Lung (tissue), 11 donors: ENCODE measurements at regions not wholly inside any gene's neighbourhood (a gene's known extent, or its start where the extent isn't known, plus 50 kb on each side); places are given as distances from the start of the nearest gene placed in this dataset.
A peak's percentile ranks its signal among the peaks of the same experiment; 100 is the strongest.

Experiments used
- ATAC-seq: fragments of 200-7000 bp; cut with Tn5 transposase; one replicate; pipeline ENCODE4 v1.9.1; 2020; ENCODE audit warnings: moderate number of reproducible peaks; ENCODE audit not compliant: insufficient read depth, low FRiP score
- DNase-seq, 3 donors: peaks; one replicate each; pipeline ENCODE4 v3.0.0-alpha.2; 2013 to 2017
- H3K27ac ChIP-seq, 2 donors: one replicate each; pipeline ENCODE4 v1.5.1; 2013; ENCODE audit warnings: mild to moderate bottlenecking in 2 of 2, moderate library complexity in 2 of 2, control low read depth in 1 of 2, inconsistent platforms in 1 of 2, low read depth in 1 of 2, low read length in 1 of 2
- H3K27me3 ChIP-seq, 3 donors: one replicate each; pipeline ENCODE4 v1.5.1; 2013; ENCODE audit warnings: low read length in 2 of 3; ENCODE audit not compliant: control insufficient read depth in 3 of 3, insufficient read depth in 3 of 3
- H3K36me3 ChIP-seq, 4 donors: one replicate each; pipeline ENCODE4 v1.5.1; 2013; ENCODE audit warnings: low read length in 4 of 4, mild to moderate bottlenecking in 1 of 4, moderate library complexity in 1 of 4; ENCODE audit not compliant: control insufficient read depth in 4 of 4, insufficient read depth in 4 of 4
- H3K4me1 ChIP-seq, 5 donors: one replicate each; pipeline ENCODE4 v1.5.1; 2013; ENCODE audit warnings: low read length in 5 of 5, mild to moderate bottlenecking in 2 of 5, moderate library complexity in 1 of 5; ENCODE audit not compliant: control insufficient read depth in 5 of 5, insufficient read depth in 5 of 5
- H3K4me3 ChIP-seq: one replicate; pipeline ENCODE4 v1.5.1; 2013; ENCODE audit warnings: mild to moderate bottlenecking, control low read depth, moderate library complexity
- H3K9ac ChIP-seq, 2 donors: one replicate each; pipeline ENCODE4 v1.5.1; 2013; ENCODE audit warnings: low read length in 2 of 2, control low read depth in 1 of 2; ENCODE audit not compliant: insufficient read depth in 1 of 2
- H3K9me3 ChIP-seq, 4 donors: one replicate each; pipeline ENCODE4 v1.5.1; 2013; ENCODE audit warnings: low read length in 3 of 4, mild to moderate bottlenecking in 1 of 4, moderate library complexity in 1 of 4; ENCODE audit not compliant: control insufficient read depth in 4 of 4, insufficient read depth in 3 of 4
- whole genome bisulfite sequencing, 2 donors: extraction: QIAGEN DNeasy Blood & Tissue Kit; methylation state at CpG; one replicate each; pipeline ENCODE4 v1.1.7; 2013; 5-methylcytosine and 5-hydroxymethylcytosine counted together
- TF ChIP-seq, protein P1 (sequence below): IDR thresholded peaks from 2 replicates; pipeline ENCODE4 v1.5.1; 2012; ENCODE audit warnings: mild to moderate bottlenecking; ENCODE audit errors: control extremely low read depth, extremely low read depth
- donor health status: control.
- donor health status: control.
- donor health status: Bipolar disorder and iron deficiency.
- donor health status: healthy.
- donor health status: DM: yes; HTN: yes; CAD: no.

DNA sequence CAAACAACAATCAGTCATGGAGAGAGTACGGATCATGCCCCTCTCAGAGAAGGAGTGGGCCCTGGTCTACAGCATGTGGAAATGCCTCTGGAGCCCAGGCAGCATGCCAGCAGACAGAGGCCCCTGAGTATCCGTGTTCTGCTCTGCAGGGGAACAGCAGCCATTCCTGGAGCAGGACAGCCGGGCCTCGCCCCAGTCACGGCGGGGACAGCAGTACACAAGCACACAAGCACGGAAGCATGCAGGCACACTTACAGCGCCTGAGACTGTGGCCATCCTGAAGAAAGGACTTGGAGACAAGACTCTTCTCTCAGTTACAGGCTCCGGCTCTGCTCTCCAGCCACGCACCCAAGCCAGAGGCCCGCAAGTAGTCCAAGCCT, 102.6 kb upstream of the ALDH1B1 start:
- 83 to 85% methylated on average over 11 of the region's 11 CpGs for WGBS, 2 donors
- H3K36me3 ChIP-seq: no peaks in the 10 kb centered on the region
- H3K27me3 ChIP-seq: no peaks in the 10 kb centered on the region
- H3K4me1 ChIP-seq: peaks cover 0 to 11% (median 7%) of the 10 kb centered on the region in 5 donors
- DNase-seq: peak in 1 of 3 donors; percentile 19
- TF ChIP-seq, protein P1, sequence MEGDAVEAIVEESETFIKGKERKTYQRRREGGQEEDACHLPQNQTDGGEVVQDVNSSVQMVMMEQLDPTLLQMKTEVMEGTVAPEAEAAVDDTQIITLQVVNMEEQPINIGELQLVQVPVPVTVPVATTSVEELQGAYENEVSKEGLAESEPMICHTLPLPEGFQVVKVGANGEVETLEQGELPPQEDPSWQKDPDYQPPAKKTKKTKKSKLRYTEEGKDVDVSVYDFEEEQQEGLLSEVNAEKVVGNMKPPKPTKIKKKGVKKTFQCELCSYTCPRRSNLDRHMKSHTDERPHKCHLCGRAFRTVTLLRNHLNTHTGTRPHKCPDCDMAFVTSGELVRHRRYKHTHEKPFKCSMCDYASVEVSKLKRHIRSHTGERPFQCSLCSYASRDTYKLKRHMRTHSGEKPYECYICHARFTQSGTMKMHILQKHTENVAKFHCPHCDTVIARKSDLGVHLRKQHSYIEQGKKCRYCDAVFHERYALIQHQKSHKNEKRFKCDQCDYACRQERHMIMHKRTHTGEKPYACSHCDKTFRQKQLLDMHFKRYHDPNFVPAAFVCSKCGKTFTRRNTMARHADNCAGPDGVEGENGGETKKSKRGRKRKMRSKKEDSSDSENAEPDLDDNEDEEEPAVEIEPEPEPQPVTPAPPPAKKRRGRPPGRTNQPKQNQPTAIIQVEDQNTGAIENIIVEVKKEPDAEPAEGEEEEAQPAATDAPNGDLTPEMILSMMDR: no peak
- H3K9ac ChIP-seq: no peak overlapping the region
- H3K4me3 ChIP-seq: no peak overlapping the region
- no peak for ATAC-seq
- no peaks in the 10 kb centered on the region for H3K9me3 ChIP-seq
- H3K27ac ChIP-seq: no peak overlapping the region

DNA sequence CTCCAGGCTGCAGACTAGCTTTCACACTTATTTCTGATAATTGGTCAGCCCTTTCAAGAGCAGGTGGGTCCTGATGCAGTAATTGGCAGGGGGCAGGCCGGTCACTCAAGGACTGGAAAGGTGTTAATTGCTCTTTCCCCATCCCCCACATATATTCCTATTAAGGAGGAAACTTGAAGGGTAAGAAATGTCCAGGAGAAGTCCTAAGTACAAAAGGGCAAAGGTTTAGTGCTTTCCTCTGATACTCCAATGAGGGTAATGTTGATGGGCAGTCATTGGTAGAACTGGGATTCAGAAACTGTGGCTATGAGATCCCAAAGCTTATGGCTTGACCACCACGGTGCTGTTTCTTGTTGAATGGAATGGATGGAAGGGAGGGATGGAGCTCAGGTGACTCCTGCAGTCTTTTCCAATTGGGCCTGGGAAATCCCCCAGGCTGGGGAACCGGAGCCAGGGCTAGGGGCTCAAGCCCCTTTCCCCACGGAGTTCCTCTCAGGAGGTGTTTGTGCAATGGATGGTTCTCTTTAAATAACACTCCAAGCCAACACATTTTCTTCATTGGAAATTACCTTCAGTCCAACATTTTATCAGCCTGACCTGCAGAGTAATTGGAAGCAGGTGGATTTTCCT, 103.2 kb upstream of the ALDH1B1 start:
- TF ChIP-seq, protein P1: no peak
- 80 to 85% methylated on average over 4 of the region's 4 CpGs for WGBS, 2 donors

DNA sequence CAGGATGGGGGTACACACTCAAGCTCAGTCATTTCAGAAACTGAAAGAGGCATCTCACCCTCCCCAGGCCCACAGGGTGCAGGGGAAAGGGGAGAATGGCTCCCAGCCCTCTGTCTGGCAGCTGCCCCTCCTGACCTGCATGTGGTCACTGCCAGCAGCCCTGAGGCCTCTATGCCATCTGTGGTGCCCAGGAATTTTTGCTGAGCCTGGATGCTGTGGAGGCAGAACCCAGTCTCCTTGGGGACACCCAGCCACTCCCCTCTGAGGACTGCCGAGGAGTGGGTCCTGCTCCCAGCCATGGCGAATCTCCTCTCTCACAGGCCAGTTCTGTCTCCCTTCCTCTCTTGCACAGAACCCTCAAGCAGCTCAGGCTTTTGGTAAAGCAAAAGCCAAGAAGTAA, 104.0 kb upstream of the ALDH1B1 start:
- Histone ChIP-seq H3K4me3 (no peak overlapping the region), H3K27ac (no peak overlapping the region), H3K9ac (no peak overlapping the region), H3K4me1 (peaks cover 0 to 4% (median 0%) of the 10 kb centered on the region in 5 donors), H3K9me3 (no peaks in the 10 kb centered on the region), H3K27me3 (no peaks in the 10 kb centered on the region), H3K36me3 (no peaks in the 10 kb centered on the region)
- DNase-seq: no peak
- 91 to 93% methylated on average over 2 of the region's 2 CpGs for WGBS, 2 donors
- TF ChIP-seq, protein P1: no peak
- no peak for ATAC-seq

More for the DNA sequence above, 103.2 kb upstream of the ALDH1B1 start:
- H3K27ac ChIP-seq: no peak overlapping the region
- H3K4me3 ChIP-seq: no peak overlapping the region
- DNase-seq (no peak), ATAC-seq (no peak)
- H3K27me3 ChIP-seq: no peaks in the 10 kb centered on the region
- no peaks in the 10 kb centered on the region for H3K36me3 ChIP-seq
- H3K9ac ChIP-seq: no peak overlapping the region
- no peaks in the 10 kb centered on the region for H3K9me3 ChIP-seq
- H3K4me1 ChIP-seq: peaks cover 0 to 6% (median 4%) of the 10 kb centered on the region in 5 donors

DNA sequence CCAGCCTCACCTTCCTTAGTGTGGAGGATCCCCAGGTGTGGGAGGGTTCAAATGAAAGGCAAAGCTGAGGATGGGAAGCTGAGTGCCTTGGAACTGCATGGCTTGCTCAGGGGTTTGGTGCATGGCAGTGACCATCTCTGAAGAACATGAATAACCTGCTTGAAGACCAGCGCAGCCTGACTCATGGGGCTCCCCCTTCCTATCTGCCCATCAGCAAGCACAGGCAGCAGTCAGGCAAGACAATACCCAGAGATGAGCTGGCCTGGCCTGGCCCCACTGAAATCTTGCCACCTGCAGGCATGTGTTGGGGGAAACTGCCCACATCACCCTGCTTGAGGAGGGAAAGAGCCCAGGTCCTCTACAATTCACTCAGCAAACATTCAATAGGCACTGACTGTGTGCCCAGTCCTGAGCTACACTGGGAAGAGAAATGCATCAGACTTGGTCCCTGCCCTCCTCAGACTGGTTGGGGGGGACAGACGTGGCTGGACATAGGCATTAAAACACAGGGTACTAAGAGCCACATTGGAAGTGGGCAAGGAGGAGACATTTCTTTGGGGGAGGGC, 105.0 kb upstream of the ALDH1B1 start:
- ATAC-seq (no peak), DNase-seq (no peak)
- TF ChIP-seq, protein P1: no peak
- Histone ChIP-seq H3K9ac (no peak overlapping the region), H3K4me3 (no peak overlapping the region), H3K27ac (no peak overlapping the region), H3K36me3 (no peaks in the 10 kb centered on the region), H3K27me3 (no peaks in the 10 kb centered on the region), H3K9me3 (no peaks in the 10 kb centered on the region), H3K4me1 (no peaks in the 10 kb centered on the region)
- 85 to 87% methylated on average over 2 of the region's 2 CpGs for WGBS, 2 donors
